Muscle of arm (tissue), 1 donor: ENCODE measurements at regions not wholly inside any gene's neighbourhood (a gene's known extent, or its start where the extent isn't known, plus 50 kb on each side); places are given as distances from the start of the nearest gene placed in this dataset.

Source experiments
- DNase-seq: peaks from one replicate; pipeline ENCODE4 v3.0.0-alpha.2; 2013

DNA sequence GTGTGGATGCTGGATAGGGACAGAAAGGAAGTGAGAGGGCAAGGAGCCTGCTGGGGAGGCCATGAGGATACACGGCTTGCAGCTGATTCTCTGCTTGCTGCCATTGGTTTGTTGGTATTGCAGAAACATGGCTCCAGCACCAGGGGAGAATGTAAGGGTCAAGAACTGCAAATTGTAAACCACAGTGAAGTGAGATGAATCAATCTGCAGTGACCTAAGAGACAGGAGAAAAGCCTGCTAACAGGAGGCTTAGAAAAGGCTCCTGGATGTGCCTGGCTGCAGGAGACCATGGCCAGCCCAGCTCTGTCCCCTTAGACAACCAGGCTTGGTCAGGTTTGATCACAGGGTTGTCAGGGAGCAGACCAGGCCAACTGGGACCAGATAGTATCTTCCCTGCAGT is 233.7 kb upstream of the CADM1 start:
- DNase-seq: no peak

DNA sequence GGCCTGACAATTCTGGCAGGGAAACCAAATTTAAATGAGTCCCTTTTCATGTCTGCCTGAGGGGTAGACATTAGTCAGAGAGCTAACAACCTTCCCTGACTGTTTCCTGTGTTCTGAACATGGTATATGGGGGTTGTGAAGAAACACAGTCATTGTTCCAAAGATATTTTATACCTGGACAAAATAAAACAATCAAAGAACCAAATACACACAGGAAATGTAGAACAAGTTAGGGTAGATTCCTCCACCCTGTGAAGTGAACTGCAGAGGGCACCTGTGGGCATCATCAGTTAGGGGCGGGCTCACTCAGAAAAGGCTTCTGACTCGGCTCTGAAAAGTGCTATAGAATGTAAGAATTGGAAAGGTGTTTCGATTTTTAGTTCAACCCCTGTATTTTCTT is 231.9 kb upstream of the CADM1 start:
- DNase-seq: no peak

DNA sequence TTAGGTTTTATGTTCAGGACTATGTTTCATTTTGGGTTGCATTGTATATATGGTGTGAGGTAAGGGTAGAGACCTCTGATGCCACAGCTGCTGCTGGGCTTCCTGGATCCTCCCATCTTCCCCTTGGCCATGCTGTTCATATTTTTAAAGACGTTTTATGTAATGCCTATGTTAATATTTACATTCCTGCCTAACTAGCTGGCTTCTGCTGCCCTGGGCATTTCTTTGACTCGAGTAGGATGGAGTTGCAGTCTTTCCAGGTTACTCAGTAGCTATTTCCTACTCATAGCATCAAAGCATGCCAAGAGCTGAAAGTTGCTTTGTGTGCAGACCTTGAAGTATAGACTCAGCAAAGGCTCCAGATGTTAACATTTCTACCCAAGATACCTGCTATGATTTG is 220.5 kb upstream of the CADM1 start:
- no peak for DNase-seq

DNA sequence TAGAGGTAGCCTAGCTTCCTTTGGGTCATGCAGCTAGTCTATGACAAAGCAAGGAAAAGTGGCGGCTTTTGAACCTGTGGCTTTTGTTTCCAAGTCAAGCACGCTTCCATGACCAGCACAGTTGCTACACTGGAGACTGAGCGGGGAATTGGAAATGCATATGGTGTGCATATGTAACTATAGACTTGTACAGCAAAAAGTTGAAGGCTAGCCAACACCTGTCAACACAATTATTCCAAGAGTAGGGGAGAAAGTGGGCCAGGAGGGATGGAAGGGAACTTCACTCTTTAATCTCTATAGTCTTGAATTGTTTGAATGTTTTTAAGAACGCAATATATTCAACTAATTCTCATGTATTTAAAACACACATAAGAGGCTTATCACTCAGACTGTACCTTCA is 218.5 kb upstream of the CADM1 start:
- no peak for DNase-seq

DNA sequence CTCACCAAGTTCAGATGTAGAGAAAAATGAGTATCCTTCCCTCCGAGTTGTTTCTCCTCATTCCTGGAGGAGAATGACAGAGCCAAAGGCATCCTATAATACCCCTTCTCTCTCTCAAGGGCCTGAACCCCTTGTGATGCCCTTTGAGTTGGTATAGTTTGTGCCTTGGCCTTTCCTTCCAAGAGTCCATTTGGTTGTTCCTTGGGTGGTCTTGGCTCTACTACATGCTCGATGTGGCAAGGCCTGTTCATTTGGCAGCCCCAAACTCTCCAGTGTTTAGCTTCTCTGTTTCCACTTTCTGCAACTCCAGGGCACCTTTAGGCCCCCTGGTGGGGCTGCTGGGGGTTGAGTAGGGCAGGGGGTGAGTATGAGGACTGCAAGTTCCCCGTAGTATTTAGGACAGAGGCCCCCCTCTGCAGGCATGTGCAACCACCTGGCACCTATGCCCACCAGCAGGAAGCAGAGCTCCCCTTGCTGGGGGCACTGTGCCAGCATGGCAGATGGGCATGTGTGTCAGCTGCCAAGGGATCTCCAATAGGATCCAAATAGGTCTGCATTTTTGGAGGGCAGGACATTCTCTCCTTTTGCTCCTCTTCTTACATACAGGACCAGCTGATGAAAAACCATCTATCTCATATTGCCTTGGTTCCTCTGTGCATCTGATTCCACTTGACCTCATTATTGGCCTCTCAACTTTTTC is 217.2 kb upstream of the CADM1 start:
- DNase-seq: no peak

DNA sequence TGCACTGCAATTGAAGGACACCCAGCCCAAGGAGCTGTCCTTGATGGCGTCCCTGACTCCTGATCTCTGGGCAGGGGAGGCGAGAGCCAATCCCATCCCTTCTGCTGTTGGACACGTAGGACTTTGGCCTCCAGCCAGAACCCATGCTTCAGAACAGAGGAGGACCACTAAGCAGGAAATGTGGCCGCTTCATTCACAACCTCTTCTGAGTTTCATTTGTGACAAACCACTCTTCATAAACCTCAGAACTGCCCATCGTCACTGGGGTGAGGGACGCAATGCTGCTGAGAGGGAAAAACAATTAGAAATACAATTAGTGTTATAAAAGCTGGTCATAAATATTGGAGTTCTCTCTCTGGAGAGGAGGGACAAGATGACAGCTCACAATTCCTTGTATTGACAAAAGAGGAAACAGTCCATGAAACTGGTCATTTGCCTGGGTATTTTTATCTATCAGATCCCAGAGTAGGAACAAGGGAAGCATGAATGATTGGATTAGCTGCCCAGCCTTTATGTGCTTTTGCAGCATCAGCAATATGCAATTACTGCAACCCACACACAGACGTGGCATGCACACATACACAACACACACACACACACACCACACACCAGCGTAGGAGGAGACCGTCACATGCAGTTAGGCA is 216.5 kb upstream of the CADM1 start:
- no peak for DNase-seq

DNA sequence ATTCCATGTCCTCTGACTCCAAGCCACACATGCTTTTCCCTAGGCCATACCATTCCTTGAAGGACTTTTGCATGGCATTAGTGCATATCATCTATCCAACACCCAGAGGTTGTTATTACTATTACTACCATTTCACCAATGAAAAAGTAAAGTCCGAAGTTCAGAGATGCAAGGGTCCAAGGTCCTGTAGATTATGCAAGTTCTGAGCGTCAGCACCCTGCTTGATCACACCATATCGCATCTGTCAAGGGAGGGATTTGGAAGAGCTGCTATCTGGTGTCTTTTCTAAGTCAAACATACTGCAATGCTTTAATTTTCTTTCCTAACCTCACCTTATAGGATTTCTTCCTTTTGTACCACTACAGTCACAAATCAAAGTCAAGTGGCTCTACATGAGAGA is 214.7 kb upstream of the CADM1 start:
- no peak for DNase-seq

DNA sequence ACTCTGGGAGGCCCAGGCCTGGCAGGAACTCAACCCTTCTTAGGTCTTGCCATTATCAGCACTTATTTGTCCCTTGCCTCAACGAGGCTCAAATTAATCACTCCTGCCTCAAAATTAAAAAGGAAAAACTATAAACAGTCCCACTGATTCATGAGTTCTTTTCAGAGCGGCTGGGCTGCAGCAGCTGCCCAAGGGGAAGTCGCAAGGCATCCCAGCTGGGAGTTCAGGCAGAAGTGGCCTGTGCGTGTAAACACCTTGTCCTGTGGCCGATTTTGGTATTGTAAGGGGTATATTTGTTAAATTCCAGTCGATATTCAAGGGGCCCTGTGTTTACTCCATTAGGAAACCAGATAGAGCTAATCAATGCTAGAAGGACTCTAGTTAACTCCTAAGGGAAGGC is 213.9 kb upstream of the CADM1 start:
- no peak for DNase-seq

DNA sequence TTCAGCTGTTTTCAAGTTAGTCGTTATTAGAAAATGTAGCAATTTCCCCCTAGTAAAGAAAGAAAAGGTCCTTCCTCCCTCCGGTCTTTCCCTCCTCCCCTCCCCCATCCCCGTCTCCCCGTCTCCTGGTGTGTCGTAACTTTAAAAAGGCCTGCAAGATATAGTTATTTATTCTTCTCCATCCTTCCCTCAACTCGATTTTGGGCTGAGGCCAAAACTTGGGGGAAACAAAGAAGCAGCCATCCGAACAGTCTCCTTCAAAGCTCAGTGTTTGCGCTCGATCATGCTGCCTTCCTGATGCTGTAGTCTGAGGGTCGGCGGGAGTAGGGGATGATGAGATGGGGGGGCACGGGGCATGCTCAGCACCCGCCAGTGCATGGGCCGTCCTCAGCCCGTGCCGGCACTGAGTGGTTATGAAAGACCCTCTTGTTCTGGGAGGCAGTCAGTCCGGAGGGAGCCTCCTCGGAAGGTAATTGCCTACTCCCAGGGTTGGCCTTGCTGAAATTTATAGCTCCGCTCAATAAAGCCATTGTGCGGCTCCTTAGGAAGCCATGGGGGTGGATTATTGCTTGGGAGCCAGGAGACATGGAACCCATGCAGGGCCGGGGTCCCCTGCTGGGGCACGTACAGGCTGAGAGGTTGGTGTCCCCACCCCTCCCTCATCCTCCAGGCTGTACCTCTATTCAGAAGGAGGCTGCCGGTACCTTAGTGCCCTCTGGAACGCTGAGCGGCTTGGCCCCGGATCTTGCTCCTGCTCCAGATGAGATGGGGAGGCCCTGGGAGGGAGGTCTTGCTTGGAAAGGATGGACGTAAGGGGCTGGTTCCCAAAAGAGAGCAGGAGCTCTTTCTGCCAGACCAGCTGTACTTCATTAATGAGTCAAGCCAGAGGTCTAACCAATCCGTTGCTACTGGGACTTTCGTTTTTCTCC is 212.7 kb upstream of the CADM1 start:
- DNase-seq: peak; percentile 63

DNA sequence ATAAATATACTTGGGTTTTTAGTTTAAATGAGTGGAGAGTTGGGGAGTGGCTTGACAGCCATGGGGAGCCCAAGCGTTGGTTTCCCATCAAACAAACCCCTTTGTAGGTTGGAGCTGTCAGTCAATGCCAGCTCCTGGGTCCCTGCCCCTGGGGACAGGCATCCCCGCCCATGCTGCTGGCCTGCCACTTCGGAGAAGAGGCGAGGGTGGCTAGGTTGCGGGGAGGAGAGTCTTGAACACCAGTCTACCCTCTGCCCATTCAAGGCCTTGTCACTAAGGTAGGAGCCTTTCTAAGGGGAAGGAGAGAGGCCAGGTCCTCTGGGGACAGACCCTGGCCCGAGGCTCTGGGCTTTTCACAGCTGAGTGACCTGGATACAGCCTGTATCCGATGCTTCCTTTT is 211.9 kb upstream of the CADM1 start:
- DNase-seq: no peak

DNA sequence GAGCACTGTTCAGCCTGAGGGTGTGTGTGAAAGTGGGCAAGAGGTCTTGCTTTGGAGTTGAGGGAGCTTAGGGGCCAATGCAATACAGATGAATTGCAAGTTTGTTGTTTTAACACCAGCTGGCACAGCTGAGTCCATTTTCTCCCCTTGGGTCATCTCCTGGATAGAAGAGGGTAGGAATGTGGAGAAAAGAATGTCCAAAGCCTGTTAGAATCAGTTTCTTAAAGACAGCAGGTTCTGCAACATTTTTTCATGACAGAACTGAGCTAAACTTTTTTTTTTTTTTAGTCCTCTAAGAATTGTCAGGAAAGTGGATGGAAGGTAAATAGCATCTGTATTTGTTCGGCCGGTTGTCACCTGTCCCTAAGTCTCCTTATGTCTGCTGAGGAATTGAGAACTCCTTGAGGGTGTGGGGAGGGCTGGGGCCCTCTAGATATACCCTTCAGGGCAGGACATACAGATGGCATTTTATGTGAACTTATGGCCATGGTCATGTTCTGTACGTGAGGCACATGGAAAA is 211.1 kb upstream of the CADM1 start:
- no peak for DNase-seq

DNA sequence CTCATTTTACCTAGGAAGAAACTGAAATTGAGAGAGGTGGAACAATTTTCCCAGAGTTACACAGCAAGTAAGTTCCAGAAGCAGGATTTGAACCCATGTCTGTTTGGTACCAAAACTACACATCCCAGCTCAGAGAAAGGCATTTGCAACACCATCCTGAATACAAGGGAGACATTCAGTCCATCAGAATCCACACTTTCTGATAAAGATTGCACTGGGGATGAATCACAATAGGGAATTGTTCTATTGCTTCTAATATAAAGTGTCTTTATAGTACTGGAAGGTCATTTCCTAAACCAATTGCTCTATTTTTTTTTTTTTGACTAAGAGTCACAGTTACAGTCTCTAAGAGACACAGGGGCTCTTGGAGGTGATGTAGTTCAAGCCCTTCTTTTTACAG is 208.1 kb upstream of the CADM1 start:
- no peak for DNase-seq

DNA sequence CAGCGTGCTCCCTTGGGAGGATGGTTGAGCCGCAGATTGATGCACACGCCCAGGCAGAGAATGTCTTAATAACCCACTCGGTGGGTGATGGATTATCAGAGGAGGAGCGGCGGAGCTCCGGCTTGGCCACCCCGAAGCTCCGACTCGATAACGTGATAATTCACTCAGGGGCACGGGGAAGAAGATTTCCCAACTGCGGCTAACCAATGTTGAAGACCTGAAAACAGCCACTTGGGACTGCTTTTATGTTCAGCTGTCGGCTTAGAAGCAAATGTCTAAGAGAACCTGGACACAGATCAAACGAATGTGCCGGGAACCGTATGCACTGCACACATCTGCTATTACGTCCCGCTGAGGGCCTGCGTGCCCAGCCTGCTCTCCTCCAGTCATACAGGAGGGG is 206.8 kb upstream of the CADM1 start:
- DNase-seq: no peak

DNA sequence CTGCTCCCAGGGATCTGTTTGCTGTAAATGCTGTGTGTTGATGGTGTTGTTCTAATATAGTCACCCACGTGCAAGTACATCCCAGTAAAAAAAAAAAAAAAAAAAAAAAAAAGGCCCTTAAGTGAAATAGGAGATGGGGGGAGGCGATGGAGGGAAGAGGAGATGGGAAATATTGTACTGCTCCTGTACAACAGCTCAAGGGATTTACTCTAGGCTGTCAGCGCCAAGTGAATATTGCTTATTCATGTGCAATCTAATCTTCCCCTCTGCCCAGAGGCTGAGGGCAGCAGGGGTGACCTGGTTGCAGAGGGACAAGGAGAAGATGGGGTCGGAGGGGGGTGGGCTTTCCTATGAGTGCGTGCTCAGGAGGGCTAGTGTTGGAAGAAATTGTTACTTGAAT is 206.2 kb upstream of the CADM1 start:
- DNase-seq: no peak

DNA sequence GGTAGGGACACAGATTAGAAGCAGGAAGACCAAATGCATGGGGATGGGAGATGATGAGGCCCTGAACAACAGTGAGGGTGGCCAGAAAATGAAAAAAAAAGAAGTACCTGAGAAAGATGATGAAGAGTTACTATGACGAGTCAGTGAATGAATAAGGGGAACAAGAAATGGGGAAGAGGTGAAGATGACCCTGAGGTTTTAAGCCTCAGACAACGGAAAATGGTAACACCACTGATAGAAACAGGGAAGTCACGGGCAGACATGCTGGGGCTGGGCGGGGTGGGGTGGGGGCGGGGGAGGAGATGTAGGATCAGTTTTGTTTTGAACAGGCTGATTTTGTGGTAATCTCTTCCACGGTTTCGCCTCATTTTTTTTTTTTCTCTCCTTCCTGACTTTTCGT is 205.1 kb upstream of the CADM1 start:
- no peak for DNase-seq

DNA sequence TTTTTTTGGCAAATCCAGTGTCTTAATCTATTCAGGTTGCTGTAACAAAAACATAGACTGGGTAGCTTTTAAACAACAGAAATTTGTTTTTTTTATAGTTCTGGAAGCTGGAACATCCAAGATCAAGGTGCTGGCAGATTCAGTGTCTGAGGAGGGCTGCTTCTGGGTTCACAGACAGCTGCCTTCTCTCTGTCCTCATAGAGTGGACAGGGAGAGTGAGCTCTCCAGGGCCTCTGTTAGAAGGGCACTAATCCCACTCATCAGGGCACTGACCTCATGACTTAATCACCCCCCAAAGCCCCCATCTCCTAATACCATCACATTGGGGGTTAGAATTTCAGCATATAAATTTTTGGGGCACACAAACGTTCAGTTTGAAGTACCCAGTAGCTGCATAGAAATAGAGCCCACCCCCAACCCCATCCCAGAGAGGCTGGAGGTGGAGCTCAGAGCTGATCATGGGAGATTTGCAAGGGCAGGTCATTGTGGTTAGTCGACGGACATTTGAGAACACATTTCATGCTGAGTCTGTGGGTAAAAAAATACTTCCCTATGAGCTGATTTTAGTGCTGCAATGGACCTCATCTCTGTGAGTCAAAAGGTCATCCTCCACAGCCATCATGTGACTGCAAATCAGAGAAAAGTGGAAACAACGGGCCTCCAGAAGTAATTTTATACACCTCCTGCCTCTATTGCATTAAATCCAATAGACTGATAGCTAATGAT is 203.1 kb upstream of the CADM1 start:
- no peak for DNase-seq

DNA sequence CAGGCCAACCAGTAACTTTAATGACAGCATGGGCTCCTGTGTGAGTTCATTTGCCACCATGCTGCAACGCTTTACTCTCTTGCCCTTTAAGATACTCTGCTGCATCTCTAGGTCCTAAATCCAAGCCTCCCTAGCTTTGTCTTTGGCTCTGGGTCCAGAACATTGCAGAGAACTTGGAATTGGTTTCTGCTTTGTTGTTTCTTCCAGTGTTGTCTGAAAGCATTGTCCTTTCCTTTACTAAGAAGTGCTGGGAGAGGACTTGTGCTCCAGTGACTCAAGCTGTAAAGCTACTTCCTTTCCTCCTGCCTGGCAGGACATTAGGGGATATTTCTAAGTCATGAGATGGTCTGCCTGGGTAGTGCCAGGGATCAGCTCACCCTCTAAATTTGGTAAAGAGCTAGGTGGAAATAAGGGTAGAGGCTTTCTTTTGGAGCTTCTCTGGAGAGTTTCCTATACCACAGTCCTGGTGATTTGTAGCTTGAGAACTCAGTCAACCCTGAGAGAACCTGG is 202.5 kb upstream of the CADM1 start:
- DNase-seq: peak; percentile 57

DNA sequence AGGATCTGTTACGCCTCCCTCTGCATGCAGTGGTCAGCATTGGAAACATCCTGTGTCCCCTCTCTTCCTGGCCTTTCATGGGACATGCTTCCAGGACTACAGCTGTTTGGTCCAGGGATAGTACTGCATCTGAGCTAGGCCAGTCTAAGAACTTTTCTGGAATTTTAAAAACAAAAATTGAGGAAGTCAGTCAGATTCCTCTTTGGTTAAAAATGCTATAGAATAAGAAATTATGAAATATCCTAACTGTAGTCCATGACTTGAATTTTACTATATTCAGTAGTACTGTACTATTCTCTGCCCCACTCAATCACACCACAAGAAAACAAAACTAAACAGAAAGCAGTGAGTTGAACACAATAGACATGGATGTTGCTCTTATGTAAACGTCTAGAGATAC is 201.0 kb upstream of the CADM1 start:
- DNase-seq: no peak

DNA sequence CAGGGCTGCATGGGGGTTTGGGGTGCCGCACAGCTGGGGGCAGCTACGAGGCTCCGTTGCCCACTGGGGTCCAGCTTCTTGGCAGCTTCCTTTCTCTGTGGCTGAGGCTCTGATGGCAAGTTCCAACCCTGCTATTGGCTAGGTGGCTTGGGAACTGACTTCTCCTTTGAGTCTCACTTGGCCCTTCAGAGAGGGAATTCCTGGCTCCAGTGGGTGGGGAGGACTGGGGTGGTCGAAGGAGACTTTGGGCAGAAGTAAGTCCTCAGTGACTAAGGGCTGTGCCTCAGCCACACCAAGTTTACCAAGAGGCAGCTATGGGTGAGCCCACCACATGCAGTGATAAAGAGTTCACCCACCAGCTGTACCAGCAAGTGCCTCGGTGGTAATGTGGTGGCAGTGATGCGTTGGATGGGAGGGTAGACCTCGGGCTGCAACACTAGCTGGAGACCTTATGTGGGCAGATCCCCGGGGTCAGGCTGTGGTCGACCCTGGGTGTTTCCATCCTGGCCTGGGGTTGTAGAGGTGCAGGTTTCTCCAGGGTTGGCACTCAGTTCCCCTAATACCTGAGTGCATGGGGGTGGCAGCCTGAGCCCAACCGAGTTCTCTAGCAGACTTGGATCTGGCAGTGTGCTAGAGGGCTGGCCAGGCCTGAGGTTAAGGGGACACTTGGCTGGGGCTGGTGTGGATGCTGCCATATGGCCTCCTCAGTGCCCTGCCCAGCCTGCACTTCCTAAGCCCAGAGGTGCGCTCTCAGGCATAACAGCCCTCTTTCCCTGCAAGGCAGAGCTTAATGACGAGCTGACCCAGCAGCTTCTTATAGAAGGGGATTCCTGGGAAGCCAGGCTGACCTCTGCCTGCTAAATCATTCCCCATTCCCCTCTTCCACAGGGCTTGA is 197.0 kb upstream of the CADM1 start:
- DNase-seq: no peak

DNA sequence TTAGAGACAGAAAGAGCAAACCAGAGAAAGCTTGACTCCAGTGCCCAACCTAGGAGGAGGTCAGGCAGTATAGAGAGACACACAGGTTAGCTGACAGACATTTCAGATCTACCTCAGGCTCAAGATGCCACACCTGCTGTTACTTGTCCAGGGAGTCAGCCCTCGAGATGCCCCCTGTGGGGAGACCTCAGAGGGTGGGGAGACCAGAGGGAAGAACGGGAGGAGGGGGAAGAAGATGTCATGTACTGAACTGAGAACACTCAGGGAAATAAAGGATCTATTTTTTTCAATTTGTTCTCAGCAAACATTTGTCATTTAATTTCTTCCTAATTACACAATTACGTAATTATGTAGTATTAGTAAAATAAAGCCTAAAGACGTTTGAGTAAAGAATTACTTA is 196.3 kb upstream of the CADM1 start:
- no peak for DNase-seq

DNA sequence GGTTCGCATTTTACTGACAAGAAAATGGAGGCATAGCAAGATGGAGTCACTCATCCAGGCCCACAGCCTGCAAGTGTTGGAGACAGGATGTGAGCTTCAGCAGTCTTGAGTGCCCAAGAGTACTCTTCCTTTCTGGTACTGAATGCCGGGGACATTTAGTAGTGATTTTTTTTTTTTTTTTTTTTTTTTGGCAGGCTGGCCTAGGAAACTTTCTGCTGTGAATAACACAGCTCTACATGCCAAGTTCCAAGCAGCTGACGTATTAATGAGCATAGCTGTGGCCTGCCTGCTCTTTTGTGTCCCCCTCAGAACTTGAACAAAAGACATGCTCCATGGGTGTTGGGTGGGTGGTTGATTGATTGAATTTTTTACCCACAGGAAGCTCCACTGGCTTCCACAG is 195.5 kb upstream of the CADM1 start:
- peak; percentile 87 for DNase-seq
